A673 (cell line): ENCODE measurements at regions not wholly inside any gene's neighbourhood (a gene's known extent, or its start where the extent isn't known, plus 50 kb on each side); places are given as distances from the start of the nearest gene placed in this dataset.

Source experiments
- CTCF ChIP-seq: fragments of 300-800, 200-600 bp; sonication (generic); conservative IDR thresholded peaks from 2 replicates; pipeline ENCODE4 v1.5.1; 2017; ENCODE audit warnings: low read depth, mild to moderate bottlenecking, antibody characterized with exemption, low read length, moderate library complexity, mixed read lengths
- EZH2 ChIP-seq: fragments of 200-600 bp; sonication (generic); IDR thresholded peaks from 2 replicates; pipeline ENCODE4 v1.6.1; 2017; ENCODE audit warnings: borderline replicate concordance, low read depth, mild to moderate bottlenecking, mixed read lengths, antibody characterized with exemption, low read length; ENCODE audit not compliant: poor library complexity, severe bottlenecking

- no peak for TF ChIP-seq CTCF
- no peak for TF ChIP-seq EZH2
Measured at GRCh38 chr14:97620066-97620465, 822.9 kb downstream of the VRK1 start.
